GM23248 (cell line): ENCODE measurements at regions not wholly inside any gene's neighbourhood (a gene's known extent, or its start where the extent isn't known, plus 50 kb on each side); places are given as distances from the start of the nearest gene placed in this dataset.

Source experiments
- EZH2 ChIP-seq: fragments of 200-600 bp; sonication (generic); IDR thresholded peaks from 2 replicates; pipeline ENCODE4 v1.6.1; 2018; ENCODE audit warnings: antibody characterized with exemption, mild to moderate bottlenecking; ENCODE audit not compliant: insufficient read depth, poor library complexity, severe bottlenecking
- EZH2phosphoT487 ChIP-seq: fragments of 200-600 bp; sonication (generic); IDR thresholded peaks from 2 replicates; pipeline ENCODE4 v1.6.1; 2018; ENCODE audit warnings: antibody characterized with exemption, moderate library complexity, mild to moderate bottlenecking, low read depth; ENCODE audit not compliant: insufficient read depth

- TF ChIP-seq EZH2phosphoT487: no peak
- TF ChIP-seq EZH2: no peak
Observed at GRCh38 chr6:114619621-114620200, 276.9 kb upstream of the HS3ST5 start.
